ENCODE measurements at regions not wholly inside any gene's neighbourhood (a gene's known extent, or its start where the extent isn't known, plus 50 kb on each side); places are given as distances from the start of the nearest gene placed in this dataset.

DNA sequence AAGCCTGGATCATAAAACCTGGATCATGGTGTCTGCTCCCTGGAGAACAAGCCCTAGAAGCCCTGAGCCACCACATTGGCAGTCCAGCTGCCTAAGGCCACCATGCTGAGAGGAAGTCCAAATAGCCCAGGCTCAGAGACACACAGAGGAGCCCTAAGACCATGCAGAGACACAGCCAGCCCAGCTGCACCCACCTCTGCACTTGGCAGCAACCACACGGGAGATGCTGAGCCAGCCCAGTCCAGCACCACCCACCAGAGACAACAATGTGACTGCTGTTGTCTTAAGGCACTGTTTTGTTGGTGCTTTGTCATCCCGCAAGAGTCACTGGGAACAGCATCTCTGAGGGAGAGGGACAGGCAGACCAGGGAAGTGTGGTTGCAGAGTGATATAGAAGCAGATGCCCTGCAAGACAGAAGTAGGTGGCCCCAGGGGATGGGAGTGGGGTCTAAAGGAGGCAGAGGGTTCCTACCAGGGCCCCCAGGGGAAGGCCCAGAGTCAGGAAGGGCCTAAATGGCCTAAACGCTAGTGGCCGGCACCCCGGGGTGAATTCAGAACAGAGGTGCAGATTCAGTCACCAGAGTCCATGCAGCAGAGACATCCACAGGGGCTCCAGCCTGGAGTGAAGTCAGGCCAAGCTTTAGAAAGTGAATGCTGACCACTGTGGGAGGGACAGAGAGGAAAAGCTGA, 105.4 kb upstream of the PRR20G start:
- DNase-seq: no peak

DNA sequence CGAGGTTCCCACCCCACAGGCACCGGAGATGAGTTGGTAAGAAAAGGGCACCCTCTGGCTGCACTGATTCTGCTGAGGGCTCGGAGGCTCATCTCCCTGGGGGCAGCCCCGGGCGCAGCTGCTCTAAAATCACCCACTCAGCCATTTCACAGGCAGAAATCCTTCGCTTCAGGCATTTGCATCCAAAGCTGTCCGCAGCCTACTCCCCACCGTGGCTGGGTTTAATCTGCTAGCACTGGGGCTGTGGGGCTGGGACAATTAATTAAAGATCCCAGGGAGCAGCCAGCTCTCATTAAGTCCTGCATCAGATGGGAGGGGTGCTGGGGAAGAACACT, 104.3 kb upstream of the PRR20G start:
- DNase-seq: no peak

GRCh38 chr3:127391436-127392155, 103.8 kb upstream of the PRR20G start:
- no peak for DNase-seq

DNA sequence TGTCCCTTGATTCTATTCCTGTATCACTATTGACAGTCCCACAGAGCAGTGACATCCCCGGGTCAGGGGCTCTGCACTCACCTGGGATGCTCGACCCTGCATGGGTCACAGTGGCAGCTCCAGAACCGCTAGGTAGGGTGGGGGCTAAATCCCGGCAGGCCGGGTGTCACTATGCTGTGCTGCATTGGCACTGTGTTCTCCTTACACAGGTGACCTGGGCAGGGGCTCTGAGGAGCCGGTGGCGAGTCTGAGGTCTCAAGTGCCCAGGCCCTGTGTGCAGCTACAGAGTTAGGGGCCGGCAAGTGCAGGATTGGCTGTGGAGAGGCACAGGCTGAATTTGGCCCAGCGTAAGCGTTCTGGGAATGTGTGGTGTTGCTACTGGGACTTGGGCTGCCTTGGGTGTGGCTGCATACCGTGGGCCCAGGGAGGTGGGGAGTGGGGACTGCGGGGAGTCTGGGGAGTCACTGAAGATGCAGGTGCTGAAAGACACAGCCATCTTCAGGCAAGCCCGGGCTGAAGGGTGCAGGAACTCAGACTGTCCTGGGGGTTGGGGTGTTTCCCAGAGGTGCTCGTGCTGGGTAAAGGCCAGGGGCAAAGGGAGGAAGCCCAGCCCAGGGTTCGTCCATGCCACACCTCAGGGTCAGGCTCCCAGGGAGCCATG, 102.6 kb upstream of the PRR20G start:
- no peak for DNase-seq

DNA sequence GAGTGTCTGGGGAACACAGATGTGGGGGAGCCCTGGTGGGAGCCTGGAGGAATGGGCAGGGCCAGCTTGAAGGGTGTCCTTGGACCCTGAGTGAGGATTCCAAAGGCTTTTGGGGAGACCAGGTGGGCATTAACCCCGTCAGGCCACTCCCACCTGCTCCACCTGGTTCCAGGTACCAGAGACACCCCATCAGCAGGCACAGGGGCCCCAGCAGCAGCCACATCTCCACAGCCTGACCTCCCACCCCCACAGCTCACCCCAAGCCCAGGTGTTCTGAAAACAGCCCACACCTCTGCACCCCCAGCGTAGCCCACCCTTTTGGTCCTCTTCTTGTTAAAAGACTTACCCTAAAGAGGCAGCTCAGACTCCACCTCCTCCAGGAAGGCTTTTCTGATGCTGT, 102.1 kb upstream of the PRR20G start:
- DNase-seq: no peak

DNA sequence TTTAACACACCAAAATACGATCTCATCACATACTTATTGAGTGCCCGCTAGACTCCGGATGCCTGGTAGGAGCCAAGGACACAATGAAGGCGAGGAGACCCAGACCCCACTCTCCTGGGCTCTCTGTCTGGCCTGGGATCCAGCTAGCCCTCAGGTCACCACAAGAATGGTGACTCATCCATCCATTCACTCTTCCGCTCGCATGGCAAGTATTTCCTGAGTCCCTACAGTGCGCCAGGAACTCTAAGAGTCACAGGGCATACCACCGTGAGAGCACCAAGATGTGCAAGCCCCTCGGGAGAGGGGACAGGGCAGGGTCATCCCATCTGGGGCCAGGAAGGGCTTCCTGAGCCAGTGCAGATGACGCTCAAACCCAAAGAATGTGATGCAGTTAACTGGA, 101.6 kb upstream of the PRR20G start:
- no peak for DNase-seq

GRCh38 chr3:127388427-127388826, 100.6 kb upstream of the PRR20G start:
- DNase-seq: no peak

- DNase-seq: no peak
Observed at GRCh38 chr3:127387556-127388153, 99.8 kb upstream of the PRR20G start.

GRCh38 chr3:127387119-127387518, 99.3 kb upstream of the PRR20G start:
- no peak for DNase-seq

DNA sequence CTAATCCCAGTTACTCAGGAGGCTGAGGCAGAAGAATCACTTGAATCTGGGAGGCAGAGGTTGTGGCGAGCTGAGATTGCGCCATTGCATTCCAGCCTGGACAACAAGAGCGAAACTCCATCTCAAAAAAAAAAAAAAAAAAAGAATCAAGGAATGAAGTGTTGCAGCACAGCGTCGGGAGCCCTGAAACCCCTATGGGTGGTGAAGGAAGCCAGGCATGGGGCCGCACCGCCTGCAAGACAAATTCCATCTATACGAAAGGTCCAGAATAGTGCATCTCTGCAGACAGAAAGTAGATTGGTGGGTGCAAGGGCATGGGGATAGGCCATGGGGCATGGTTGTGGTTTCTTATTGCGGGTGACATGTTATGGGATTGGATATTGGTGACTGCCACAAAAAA, 98.6 kb upstream of the PRR20G start:
- DNase-seq: no peak

DNA sequence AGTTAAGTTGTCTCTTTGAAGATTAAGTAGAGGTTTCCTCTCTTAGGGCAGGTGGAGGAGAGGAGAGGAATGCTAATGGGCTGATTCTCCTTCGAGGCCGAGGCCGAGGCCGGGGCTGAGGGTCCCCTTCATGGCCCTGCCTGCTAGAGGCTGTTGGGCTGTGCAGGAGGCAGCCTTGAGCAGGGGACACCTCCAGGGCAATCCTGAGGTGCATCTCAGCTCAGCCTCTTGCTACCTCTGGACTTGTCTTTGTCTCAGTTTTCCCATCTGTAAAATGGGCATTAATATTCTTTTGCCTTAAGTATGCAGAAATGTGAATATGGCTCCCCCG, 97.7 kb upstream of the PRR20G start:
- no peak for DNase-seq

DNA sequence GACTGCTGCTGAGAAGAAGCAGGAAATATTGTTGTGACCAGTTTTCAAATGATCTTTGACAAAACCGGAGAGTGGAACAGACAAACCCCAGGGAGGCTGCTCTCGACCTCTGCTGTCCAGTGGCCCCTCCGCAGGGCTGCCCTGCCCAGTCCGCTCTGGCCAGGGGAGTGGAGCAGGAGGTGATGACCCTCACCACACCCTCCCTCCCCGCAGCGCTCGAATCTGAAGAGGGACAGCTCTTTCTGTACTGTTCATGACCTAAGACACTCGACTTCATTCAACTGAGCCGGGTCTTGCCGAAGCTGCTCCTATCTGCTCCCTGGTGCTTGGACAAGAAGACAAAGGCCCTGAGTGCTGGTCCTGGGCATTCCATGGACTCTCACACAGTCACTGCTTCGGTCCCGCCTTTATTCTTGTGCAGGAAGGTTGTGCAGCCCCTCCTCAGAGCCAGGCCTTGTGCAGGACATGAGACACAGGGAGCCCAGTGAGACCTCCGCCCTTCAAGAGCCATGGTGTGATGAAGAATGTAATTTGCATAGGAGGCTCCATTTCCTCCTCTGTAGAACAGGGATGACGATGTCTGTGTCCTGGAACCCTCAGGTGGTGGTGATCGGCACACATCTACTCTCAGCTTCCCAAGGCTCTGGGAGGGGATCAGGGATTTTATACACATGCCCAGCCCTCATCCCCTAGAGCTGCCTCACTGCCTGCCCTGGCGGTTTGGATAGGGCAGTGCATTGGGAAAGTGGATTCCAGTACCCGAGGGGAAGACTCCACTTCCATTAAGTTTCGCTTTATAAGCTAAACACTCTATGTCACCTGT, 97.1 kb upstream of the PRR20G start:
- no peak for DNase-seq

DNA sequence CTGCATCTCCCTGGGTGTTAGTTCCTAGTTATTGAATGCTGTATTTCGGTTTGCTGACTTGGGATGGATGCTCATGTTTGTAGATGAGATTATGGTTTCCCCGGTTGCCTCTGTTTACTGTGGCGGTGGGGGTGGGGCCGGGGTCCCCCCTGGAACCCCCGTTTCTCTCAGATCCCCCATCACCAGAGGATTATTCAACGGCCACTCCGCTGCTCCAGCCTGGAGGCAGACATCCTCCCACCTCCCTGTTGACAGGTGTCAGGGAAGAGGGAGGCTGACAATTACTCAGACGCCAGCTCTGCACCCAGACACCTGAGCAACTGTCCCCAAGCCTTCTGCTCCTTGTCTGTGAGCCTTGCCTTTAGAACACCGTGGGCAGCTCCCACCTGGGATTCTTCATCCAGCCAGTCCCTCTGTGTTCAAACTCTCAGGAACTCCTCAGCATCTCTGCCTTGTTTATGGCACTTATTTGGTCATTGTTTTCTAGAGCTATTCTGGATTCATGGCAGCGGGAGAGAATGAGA, 95.9 kb upstream of the PRR20G start:
- no peak for DNase-seq

DNA sequence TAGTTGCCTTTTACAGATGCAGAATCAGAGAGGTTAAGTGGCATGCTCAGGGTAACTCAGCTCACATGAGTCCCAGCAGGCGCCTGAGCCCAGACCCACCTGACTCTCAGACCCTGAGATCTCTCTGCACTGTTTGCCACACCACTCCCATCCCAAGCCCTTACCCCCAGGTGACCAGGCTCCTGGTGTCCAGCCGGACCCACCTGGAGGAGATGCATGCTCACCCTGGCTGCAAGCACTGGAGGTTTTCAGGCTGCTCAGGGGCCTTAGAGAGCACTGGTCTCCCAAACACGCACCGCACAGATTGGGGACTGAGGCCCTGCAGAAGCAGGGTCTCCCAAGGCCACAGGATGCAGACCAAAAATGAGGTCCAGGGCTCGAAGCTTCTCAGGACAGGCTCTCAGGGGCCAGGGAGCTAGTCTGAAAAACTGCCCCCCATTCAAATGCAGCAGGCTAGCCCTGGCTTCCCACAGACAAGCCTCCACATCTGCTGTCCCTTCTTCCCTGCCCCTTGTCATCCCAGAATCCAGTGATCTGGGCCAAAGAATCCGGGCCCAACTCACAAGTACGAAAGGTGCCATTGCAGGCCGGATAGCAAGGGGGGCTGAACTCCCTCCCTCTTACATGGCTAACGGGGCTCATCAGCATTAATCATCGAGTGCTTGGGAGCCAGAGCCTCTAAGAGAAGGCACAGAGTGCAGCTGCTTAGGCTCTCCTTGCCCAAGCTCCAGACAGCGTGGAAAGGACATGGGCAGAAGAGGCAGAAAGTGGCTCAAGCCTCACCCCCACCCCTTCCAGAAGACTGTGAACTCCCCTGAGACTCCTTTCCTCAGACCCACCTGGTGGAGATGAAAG, 90.2 kb upstream of the PRR20G start:
- DNase-seq: no peak

GRCh38 chr3:127375151-127375930, 87.5 kb upstream of the PRR20G start:
- DNase-seq: no peak

GRCh38 chr3:127374086-127375010, 86.5 kb upstream of the PRR20G start:
- DNase-seq: peak; percentile 19

- no peak for DNase-seq
Observed at GRCh38 chr3:127373441-127374085, 85.7 kb upstream of the PRR20G start.

GRCh38 chr3:127371846-127372245, 84.0 kb upstream of the PRR20G start:
- no peak for DNase-seq

- DNase-seq: no peak
Observed at GRCh38 chr3:127371334-127371733, 83.5 kb upstream of the PRR20G start.
